HG02642 (cell line): ENCODE measurements at regions not wholly inside any gene's neighbourhood (a gene's known extent, or its start where the extent isn't known, plus 50 kb on each side); places are given as distances from the start of the nearest gene placed in this dataset.
"Not testable (repeated sequence)": the region's sequence is repeated elsewhere in the genome, so short reads cannot be mapped to it uniquely, and the experiment has no call there.

Source experiments
- ATAC-seq: cut with Tn5 transposase; IDR thresholded peaks from one replicate; pipeline ENCODE4 v1.9.1; 2021; ENCODE audit warnings: mild to moderate bottlenecking; ENCODE audit not compliant: unreplicated experiment, poor library complexity

GRCh38 chr3:137293086-137293485 is 335.3 kb downstream of the IL20RB start:
- ATAC-seq: no peak

DNA sequence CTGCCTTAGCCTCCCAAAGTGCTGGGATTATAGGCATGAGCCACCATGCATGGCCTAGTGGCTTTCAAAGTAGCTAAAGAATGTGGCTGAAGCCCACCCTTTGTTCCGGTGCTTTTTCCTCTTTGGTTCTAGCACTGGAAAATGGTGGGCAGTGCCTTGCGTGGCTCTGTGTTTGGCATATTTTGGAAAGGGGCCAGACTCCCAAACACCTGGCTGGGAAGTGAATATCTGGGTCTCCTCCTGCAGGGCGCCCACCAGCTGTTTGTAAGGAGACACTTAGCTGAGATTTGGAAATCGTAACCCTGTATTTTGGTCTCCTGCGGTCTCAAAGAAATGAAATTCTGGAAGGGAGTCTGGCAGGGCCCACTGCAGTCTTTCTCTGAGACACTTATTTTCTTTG is 336.4 kb downstream of the IL20RB start:
- ATAC-seq: no peak

GRCh38 chr3:137294839-137295238 is 337.1 kb downstream of the IL20RB start:
- no peak for ATAC-seq

DNA sequence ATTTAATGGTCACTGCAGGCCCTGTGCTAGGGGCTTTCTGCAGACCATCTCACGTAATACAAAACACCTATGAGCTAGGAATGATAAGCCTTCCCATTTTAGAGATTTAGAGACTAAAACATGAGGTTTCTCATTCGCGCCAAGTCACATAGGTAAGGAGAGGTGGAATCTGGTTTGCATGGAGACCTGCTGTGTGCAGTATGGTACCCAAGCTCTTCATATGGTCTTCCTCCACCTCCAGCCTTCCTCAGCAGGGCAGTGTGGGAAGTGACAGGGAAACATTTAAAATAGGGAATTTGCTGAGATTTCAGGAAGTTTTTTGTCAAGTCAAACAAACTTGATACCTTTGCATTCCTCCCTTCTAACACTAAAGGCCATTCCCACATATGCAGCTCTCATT is 337.6 kb downstream of the IL20RB start:
- no peak for ATAC-seq

- no peak for ATAC-seq
Observed at GRCh38 chr3:137296116-137296515, 338.3 kb downstream of the IL20RB start.

DNA sequence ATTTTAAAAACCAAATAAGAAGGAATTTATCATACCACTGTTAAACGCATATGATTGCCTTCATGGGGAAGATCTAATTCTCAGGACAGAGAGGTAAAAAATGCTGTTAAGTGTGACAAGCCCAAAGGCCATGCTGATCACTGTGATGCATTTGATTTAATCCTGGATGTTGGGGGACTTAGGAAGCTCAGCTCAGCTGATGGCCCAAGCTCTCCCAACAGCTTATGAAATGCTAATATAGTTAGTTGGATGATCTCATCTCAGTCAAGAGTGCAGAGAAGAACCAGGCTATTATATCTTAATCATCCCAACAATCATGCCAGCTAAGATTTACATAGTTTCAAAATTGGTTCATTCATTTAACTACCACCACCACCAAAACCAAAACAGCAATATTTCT is 340.0 kb downstream of the IL20RB start:
- ATAC-seq: no peak

DNA sequence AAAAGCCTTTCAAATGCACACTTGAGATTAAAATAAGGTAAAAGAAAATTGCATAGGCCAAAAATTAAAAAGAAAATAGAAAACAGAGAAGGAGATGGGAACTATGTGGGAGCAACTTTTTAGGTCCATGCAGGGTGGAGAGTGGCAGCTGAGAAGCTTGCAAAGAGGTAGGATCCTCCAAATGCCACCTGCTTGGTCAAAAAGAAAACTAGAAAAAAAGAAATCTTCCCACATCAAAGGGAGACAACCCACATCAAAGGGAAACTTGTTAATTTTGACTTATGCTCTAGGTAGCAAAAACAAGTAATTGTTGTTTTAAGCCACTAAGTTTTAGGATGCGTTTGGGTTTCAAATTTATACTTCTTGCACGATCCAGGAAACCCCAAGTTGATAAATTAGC is 342.9 kb downstream of the IL20RB start:
- ATAC-seq: no peak

- no peak for ATAC-seq
Observed at GRCh38 chr3:137304313-137305056, 346.7 kb downstream of the IL20RB start.

DNA sequence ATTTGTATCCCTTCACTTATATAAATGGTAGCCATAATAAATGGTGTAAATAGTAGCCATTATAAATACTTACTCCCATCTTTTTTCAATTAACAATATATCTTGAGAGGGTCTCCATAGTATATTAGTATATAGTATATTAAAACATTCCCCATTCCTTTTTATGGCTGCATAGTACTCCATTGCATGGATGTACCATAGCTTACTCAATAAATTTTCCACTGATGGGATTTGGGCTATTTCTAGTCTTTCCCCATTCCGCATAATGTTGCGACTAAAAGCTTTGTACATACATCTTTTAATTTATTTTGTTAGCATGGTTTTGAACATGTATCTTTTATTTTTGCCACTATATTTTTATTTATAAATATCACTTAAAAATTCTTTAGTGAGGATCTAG is 366.3 kb downstream of the IL20RB start:
- ATAC-seq: no peak

DNA sequence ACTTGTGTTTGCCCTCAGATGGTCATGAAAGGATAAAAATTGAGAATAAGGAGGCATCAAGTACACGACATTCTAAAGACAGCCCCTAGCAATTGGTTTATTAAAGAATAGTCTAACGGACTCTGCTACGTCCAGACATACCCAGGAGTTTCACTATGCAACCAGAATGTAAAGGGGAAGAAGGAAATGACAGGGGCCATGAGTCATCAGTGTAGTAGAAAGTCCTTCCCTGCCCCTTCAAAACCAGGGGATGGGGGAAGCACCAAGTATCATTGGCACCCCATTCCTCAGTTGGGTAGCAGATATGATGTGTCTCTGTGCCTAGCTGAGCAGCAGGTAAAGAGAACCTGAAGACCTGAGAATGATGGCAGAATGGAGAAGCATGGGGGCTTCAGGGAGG is 367.4 kb downstream of the IL20RB start:
- no peak for ATAC-seq

- ATAC-seq: no peak
Observed at GRCh38 chr3:137325934-137326333, 368.2 kb downstream of the IL20RB start.

DNA sequence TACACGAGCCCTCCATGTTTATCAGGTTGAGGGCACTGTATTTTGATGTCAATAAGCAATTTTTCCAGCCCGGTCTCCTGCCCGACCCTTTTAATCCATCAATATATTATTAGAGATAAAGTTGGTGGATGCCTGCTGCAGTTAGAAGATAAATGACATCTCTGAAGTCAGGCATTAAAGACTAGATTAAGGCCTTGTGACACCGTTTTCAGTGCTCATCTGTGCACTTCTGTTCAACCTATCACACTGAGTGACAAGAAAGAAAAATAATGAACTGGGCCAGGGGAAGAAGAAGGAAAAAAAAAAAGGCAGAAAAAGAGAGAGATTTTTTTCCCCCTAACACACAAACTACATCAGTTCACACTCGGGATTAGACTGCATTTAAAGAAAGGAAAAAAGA is 371.8 kb downstream of the IL20RB start:
- ATAC-seq: no peak

DNA sequence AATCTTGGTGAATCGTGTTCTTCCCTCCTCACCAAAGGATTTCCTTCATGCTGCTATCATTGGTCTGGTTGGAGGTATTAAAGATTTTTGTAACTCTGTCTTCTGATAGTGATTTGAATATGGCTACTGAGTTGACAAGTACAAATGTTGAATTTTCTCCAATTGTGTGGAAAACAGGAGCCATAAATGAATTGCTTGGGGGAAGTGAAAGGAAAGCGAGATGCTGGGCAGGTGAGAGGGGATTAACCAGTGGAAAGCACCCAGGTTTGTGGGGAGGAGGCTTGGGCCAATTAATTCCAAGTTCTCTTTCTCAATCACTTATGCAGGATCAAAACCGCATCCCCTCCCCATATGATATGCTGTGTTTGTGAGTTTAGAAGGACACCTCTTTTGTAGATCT is 372.5 kb downstream of the IL20RB start:
- no peak for ATAC-seq

GRCh38 chr3:137332297-137332696 is 374.5 kb downstream of the IL20RB start:
- no peak for ATAC-seq

- ATAC-seq: no peak
Observed at GRCh38 chr3:137335478-137335877, 377.7 kb downstream of the IL20RB start.

- not testable (repeated sequence) for ATAC-seq
Observed at GRCh38 chr3:137338400-137338799, 380.6 kb downstream of the IL20RB start.

DNA sequence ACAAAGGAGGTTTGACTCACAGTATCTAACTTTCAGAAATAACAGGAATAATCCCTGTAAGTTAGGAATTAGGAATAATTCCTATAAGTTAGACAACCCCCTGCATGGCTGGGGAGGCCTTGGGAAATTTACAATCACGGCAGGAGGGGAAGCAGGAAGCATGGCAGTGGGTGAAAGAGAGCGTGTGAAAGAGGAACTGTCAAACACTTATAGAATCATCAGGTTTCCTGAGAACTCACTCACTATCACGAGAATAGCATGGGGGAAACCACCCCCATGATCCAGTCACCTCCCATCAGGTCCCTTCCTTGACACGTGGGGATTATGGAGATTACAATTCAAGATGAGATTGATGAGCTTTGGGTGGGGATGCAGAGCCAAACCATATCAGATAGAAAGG is 385.5 kb downstream of the IL20RB start:
- no peak for ATAC-seq

DNA sequence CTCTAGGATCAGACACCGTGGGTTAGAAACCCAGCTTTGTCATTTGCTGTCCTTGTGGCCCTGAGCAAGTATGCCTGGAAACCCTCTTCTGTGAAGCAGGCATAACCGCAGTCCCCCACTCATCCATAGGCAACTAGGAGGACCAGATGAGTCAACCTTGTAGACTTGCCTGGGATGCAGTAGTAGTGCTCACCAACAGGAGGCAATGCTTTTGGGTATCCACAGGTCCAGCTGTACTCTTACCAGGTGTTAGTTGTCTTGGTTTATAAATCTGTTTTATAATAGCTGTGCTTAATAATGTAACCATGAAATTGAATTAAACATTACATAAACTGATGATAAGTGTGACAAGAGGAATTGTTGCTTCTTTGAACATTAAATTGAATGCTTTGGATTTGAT is 389.3 kb downstream of the IL20RB start:
- no peak for ATAC-seq

DNA sequence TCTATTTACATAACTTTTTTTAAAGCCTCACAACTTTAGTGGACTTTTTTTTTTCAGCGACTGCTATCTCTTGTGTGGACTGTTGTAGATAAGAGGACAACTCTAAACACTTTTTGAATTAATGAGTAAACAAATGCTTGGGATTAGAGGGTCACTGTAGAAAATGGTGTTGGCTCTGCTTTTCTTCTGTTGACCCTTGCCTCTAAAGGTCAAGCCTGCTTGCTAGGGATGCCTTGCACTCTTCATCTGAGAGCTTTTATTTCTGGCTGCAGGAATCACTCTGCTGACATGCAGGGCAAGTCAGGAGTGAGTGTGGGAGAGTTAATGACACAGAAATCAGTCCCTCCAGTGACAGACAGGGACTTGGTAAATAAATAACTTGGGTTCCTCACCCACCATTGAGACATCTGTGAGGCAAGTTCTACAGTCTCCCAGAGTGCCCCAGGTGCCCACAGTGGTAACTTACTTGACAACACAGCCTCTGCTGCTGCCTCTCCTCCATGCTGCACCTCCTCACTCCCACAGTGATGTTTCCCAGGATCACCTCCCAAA is 390.1 kb downstream of the IL20RB start:
- no peak for ATAC-seq

DNA sequence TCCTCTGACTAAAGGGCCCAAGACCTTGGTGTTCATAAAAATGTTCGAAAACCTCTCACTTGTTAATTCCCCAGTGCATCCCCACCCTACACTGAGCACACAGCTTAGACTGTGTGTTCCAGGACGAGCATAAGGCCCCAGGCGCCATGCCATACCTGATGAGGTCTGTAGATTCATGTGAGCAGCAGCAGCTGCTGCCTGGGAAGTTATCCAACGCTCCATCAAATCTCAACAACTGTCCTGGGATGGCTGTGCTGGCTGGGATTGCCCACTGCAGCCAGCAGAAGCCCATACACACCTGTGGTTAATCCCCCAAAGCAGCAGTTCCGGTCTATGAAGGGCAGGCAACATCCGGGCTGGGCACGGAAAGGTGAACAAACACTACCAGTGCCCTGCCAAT is 391.2 kb downstream of the IL20RB start:
- no peak for ATAC-seq

DNA sequence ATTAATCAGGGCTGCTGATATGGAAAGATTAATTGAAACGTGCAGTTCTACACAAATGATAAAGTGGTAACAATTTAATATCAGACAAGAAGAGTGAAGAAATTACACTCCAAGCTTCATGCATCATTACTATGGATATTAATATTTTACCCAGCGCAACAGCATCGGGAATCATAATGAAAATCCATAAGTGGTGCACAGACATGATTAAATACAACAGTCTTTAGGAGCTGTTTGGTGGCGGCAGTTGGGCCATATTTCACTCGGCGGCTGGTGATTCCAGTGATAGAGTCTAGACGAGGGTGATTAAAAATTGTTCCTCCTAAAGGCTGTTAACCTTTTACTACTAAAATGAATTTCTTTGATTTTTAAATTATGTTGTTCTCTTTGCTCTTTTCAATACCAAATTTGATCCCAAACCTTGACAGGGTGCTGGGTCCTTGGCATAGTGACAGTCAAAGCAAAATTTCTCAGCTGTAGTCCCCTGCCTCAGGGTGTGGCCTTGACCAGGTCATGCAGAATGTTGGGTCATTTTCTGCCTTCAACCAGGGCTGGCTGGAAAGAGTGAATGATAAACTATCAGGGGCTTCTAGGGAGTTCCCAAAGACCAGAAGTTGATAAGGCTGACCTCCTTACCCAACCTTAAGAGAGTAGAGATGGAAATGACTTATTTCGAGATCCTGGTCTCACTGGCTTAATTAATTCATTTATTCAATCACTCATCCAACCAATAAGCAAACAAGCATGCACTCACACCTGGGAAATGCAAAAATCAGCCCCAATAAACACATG is 392.0 kb downstream of the IL20RB start:
- ATAC-seq: no peak
